ENCODE measurements at regions not wholly inside any gene's neighbourhood (a gene's known extent, or its start where the extent isn't known, plus 50 kb on each side); places are given as distances from the start of the nearest gene placed in this dataset.

- no TSS peak for BruUV-seq (replicated peaks)
- intact Hi-C loops (cut with micrococcal nuclease): loop anchor here (1.0 kb wide), 1 partner anchor 11 kb away; no protein-coding TSS in a partner anchor
- H3K27me3 ChIP-seq (ENCODE audit: control insufficient read depth in 2 of 2, insufficient read depth in 2 of 2, low read length in 2 of 2): no peaks in the 10 kb centered on the region
- H3K4me2 ChIP-seq (ENCODE audit: insufficient read depth, low read length): peak overlapping the region; percentile 18
- H3K4me1 ChIP-seq (ENCODE audit: control insufficient read depth, extremely low read depth, insufficient read depth, low read length): peaks cover 35% of the 10 kb centered on the region
- no peaks in the 10 kb centered on the region for H3K9me3 ChIP-seq (replicated peaks; ENCODE audit: control insufficient read depth, insufficient read depth, low read length)
- H3K4me3 ChIP-seq (replicated peaks in 1 of 3; ENCODE audit: insufficient read depth in 1 of 3, low read depth in 1 of 3, low read length in 3 of 3): no peak overlapping the region
- H2AFZ ChIP-seq (ENCODE audit: low read depth, low read length): peak overlapping the region; percentile 74
- H3K9ac ChIP-seq (replicated peaks; ENCODE audit: extremely low read depth, insufficient read depth, low read length): peak overlapping the region; percentile 12
- POLR2A ChIA-PET: no interaction called here
- peak; percentile 40 for FAIRE-seq
- H3K27ac ChIP-seq (ENCODE audit: insufficient read depth, low read depth, low read length): peak overlapping the region; percentile 25
- CTCF ChIA-PET: interaction anchor here (1.1 to 1.6 kb wide), 2 partner anchors 11 to 277 kb away, joined by 3 to 4 read pairs; no protein-coding TSS in a partner anchor
- H3K36me3 ChIP-seq (ENCODE audit: control insufficient read depth in 2 of 2, extremely low read depth in 1 of 2, insufficient read depth in 2 of 2, low read length in 2 of 2): no peaks in the 10 kb centered on the region
- no peaks in the 10 kb centered on the region for H4K20me1 ChIP-seq (replicated peaks; ENCODE audit: control insufficient read depth, extremely low read depth, insufficient read depth, low read length)
- no peaks in the 10 kb centered on the region for H3K9me1 ChIP-seq (replicated peaks; ENCODE audit: control insufficient read depth, extremely low read depth, insufficient read depth, low read length)
- DNase-seq (ENCODE audit: low read depth, low spot score): peak; percentile 62
- peak; percentile 15 for TF ChIP-seq GATA2 (IDR thresholded peaks at IDR 0.05; ENCODE audit: insufficient read depth, insufficient read length, low read depth, low read length)
- TF ChIP-seq POLR2A (IDR thresholded peaks at IDR 0.05; ENCODE audit: low read depth, low read length): no peak
- no peaks in the 10 kb centered on the region for H3K79me2 ChIP-seq (ENCODE audit: control insufficient read depth, insufficient read depth, low read length)
- dilution Hi-C loops (cut with MboI; ENCODE audit: extremely low pct_ligation_motif_present, low sequenced_read_pairs): no loop called here
Observed at GRCh38 chr10:29794776-29795611, 160.2 kb upstream of the SVIL start.

- Histone ChIP-seq H3K27ac (ENCODE audit: insufficient read depth, low read depth, low read length) (no peak overlapping the region), H3K4me3 (replicated peaks in 1 of 3; ENCODE audit: insufficient read depth in 1 of 3, low read depth in 1 of 3, low read length in 3 of 3) (no peak overlapping the region), H3K9me3 (replicated peaks; ENCODE audit: control insufficient read depth, insufficient read depth, low read length) (no peaks in the 10 kb centered on the region), H4K20me1 (replicated peaks; ENCODE audit: control insufficient read depth, extremely low read depth, insufficient read depth, low read length) (no peaks in the 10 kb centered on the region), H3K79me2 (ENCODE audit: control insufficient read depth, insufficient read depth, low read length) (no peaks in the 10 kb centered on the region), H3K36me3 (ENCODE audit: control insufficient read depth in 2 of 2, extremely low read depth in 1 of 2, insufficient read depth in 2 of 2, low read length in 2 of 2) (no peaks in the 10 kb centered on the region), H3K4me1 (ENCODE audit: control insufficient read depth, extremely low read depth, insufficient read depth, low read length) (peaks cover 17% of the 10 kb centered on the region), H2AFZ (ENCODE audit: low read depth, low read length) (no peak overlapping the region), H3K9ac (replicated peaks; ENCODE audit: extremely low read depth, insufficient read depth, low read length) (no peak overlapping the region), H3K4me2 (ENCODE audit: insufficient read depth, low read length) (no peak overlapping the region), H3K27me3 (ENCODE audit: control insufficient read depth in 2 of 2, insufficient read depth in 2 of 2, low read length in 2 of 2) (no peaks in the 10 kb centered on the region), H3K9me1 (replicated peaks; ENCODE audit: control insufficient read depth, extremely low read depth, insufficient read depth, low read length) (no peaks in the 10 kb centered on the region)
- CTCF ChIA-PET: interaction anchor here (0.7 kb wide), 1 partner anchor 10 kb away, joined by 3 read pairs; no protein-coding TSS in a partner anchor
- dilution Hi-C loops (cut with MboI; ENCODE audit: extremely low pct_ligation_motif_present, low sequenced_read_pairs) (no loop called here), intact Hi-C loops (cut with micrococcal nuclease) (no loop called here)
- DNase-seq (ENCODE audit: low read depth, low spot score) (no peak), FAIRE-seq (no peak)
- BruUV-seq (replicated peaks): no TSS peak
- POLR2A ChIA-PET: no interaction called here
- TF ChIP-seq GATA2 (IDR thresholded peaks at IDR 0.05; ENCODE audit: insufficient read depth, insufficient read length, low read depth, low read length) (no peak), MAX (IDR thresholded peaks at IDR 0.05; ENCODE audit: insufficient read depth, insufficient read length) (no peak), FOS (IDR thresholded peaks at IDR 0.05; ENCODE audit: borderline replicate concordance, insufficient read depth, low read length) (no peak), CTCF (IDR thresholded peaks at IDR 0.05; ENCODE audit: extremely low read depth in 1 of 2, insufficient read depth in 1 of 2, low read depth in 1 of 2, low read length in 2 of 2) (no peak), POLR2AphosphoS5 (IDR thresholded peaks at IDR 0.05; ENCODE audit: insufficient read depth, low read depth, low read length) (no peak), JUN (IDR thresholded peaks at IDR 0.05; ENCODE audit: borderline replicate concordance, insufficient read depth, insufficient read length, low read depth) (no peak), POLR2A (IDR thresholded peaks at IDR 0.05; ENCODE audit: low read depth, low read length) (no peak), EZH2 (IDR thresholded peaks at IDR 0.05; ENCODE audit: borderline replicate concordance, low read depth, low read length, severe bottlenecking) (no peak), MYC (IDR thresholded peaks at IDR 0.05; ENCODE audit: low read depth, low read length) (no peak)
Observed at GRCh38 chr10:29791773-29792172, 157.0 kb upstream of the SVIL start.

Measured in endothelial cell of umbilical vein (primary cell).